Activated CD4-positive, alpha-beta T cell treated with anti-CD3 and anti-CD28 coated beads, Interleukin-2, amount 10 ng/mL, durations not matched to agents 7 days and 5 days (primary cell): ENCODE measurements at regions not wholly inside any gene's neighbourhood (a gene's known extent, or its start where the extent isn't known, plus 50 kb on each side); places are given as distances from the start of the nearest gene placed in this dataset.
A peak's percentile ranks its signal among the peaks of the same experiment; 100 is the strongest.

ENCODE experiments used
- CTCF ChIA-PET: fragments of 350-600 bp; sonication (Branson Sonifier 250); formaldehyde crosslinking; loops from one replicate; lab custom pipeline; 2021; ENCODE audit warnings: antibody characterized with exemption; lab: Charles Lee
- POLR2A ChIA-PET: fragments of 350-600 bp; sonication (Branson Sonifier 250); formaldehyde crosslinking; loops from one replicate; lab custom pipeline; 2021; ENCODE audit warnings: antibody characterized with exemption; lab: Charles Lee
- DNase-seq: peaks from one replicate; pipeline ENCODE4 v3.0.0-alpha.2; 2020
- H3K27ac Mint-ChIP-seq: one replicate; pipeline ENCODE4 v1.8.0; 2021; ENCODE audit warnings: mild to moderate bottlenecking, moderate library complexity, mixed read lengths
- H3K27me3 Mint-ChIP-seq: one replicate; pipeline ENCODE4 v1.8.0; 2021; ENCODE audit warnings: mixed read lengths
- H3K36me3 Mint-ChIP-seq: one replicate; pipeline ENCODE4 v1.8.0; 2021; ENCODE audit warnings: low read depth, mixed read lengths
- H3K4me1 Mint-ChIP-seq: one replicate; pipeline ENCODE4 v1.8.0; 2021; ENCODE audit warnings: mixed read lengths
- H3K4me3 Mint-ChIP-seq: one replicate; pipeline ENCODE4 v1.8.0; 2021; ENCODE audit warnings: mild to moderate bottlenecking, moderate library complexity, mixed read lengths
- H3K9me3 Mint-ChIP-seq: one replicate; pipeline ENCODE4 v1.8.0; 2021; ENCODE audit warnings: mixed read lengths

GRCh38 chr10:129029051-129029450, 438.0 kb upstream of the MGMT start:
- no peaks in the 10 kb centered on the region for H3K36me3 Mint-ChIP-seq
- H3K4me1 Mint-ChIP-seq, result peaks cover 20% of the 10 kb centered on the region
- no peaks in the 10 kb centered on the region for H3K9me3 Mint-ChIP-seq
- no peak overlapping the region for H3K27ac Mint-ChIP-seq
- CTCF ChIA-PET, result no interaction called here
- H3K4me3 Mint-ChIP-seq, result no peak overlapping the region
- peaks cover 31% of the 10 kb centered on the region for H3K27me3 Mint-ChIP-seq
- POLR2A ChIA-PET, result no interaction called here
- DNase-seq, result no peak

GRCh38 chr10:129029851-129030602, 437.0 kb upstream of the MGMT start:
- Mint-ChIP-seq H3K27ac (no peak overlapping the region), H3K9me3 (no peaks in the 10 kb centered on the region), H3K27me3 (peaks cover 37% of the 10 kb centered on the region), H3K4me3 (no peak overlapping the region), H3K36me3 (no peaks in the 10 kb centered on the region), H3K4me1 (peaks cover 29% of the 10 kb centered on the region)
- ChIA-PET CTCF (no interaction called here), POLR2A (no interaction called here)
- DNase-seq, result no peak

GRCh38 chr10:129030603-129030895, 436.5 kb upstream of the MGMT start:
- no peak for DNase-seq
- POLR2A ChIA-PET, result no interaction called here
- no peak overlapping the region for H3K4me3 Mint-ChIP-seq
- CTCF ChIA-PET, result no interaction called here
- no peaks in the 10 kb centered on the region for H3K9me3 Mint-ChIP-seq
- peaks cover 33% of the 10 kb centered on the region for H3K4me1 Mint-ChIP-seq
- H3K36me3 Mint-ChIP-seq, result no peaks in the 10 kb centered on the region
- peaks cover 37% of the 10 kb centered on the region for H3K27me3 Mint-ChIP-seq
- no peak overlapping the region for H3K27ac Mint-ChIP-seq

- no peaks in the 10 kb centered on the region for H3K9me3 Mint-ChIP-seq
- H3K27ac Mint-ChIP-seq, result no peak overlapping the region
- ChIA-PET POLR2A (no interaction called here), CTCF (no interaction called here)
- DNase-seq, result peak; percentile 63
- H3K36me3 Mint-ChIP-seq, result no peaks in the 10 kb centered on the region
- peaks cover 39% of the 10 kb centered on the region for H3K4me1 Mint-ChIP-seq
- no peak overlapping the region for H3K4me3 Mint-ChIP-seq
- H3K27me3 Mint-ChIP-seq, result peaks cover 37% of the 10 kb centered on the region
Observed at GRCh38 chr10:129030996-129031843, 435.8 kb upstream of the MGMT start.

- no peak overlapping the region for H3K27ac Mint-ChIP-seq
- H3K27me3 Mint-ChIP-seq, result peaks cover 37% of the 10 kb centered on the region
- H3K9me3 Mint-ChIP-seq, result no peaks in the 10 kb centered on the region
- no peak for DNase-seq
- H3K4me1 Mint-ChIP-seq, result peaks cover 44% of the 10 kb centered on the region
- CTCF ChIA-PET, result interaction anchor here (0.6 kb wide), 1 partner anchor 954 kb away, joined by 3 read pairs; no protein-coding TSS in a partner anchor
- POLR2A ChIA-PET, result no interaction called here
- H3K36me3 Mint-ChIP-seq, result no peaks in the 10 kb centered on the region
- no peak overlapping the region for H3K4me3 Mint-ChIP-seq
Observed at GRCh38 chr10:129031844-129032150, 435.2 kb upstream of the MGMT start.

- POLR2A ChIA-PET, result no interaction called here
- Mint-ChIP-seq H3K27me3 (peaks cover 36% of the 10 kb centered on the region), H3K9me3 (no peaks in the 10 kb centered on the region), H3K4me3 (no peak overlapping the region), H3K36me3 (no peaks in the 10 kb centered on the region), H3K27ac (peak overlapping the region; percentile 54), H3K4me1 (peaks cover 50% of the 10 kb centered on the region)
- CTCF ChIA-PET, result interaction anchor here (0.6 kb wide), 1 partner anchor 953 kb away, joined by 3 read pairs; no protein-coding TSS in a partner anchor
- DNase-seq, result no peak
Observed at GRCh38 chr10:129032372-129033313, 434.4 kb upstream of the MGMT start.

- H3K27ac Mint-ChIP-seq, result no peak overlapping the region
- H3K4me3 Mint-ChIP-seq, result no peak overlapping the region
- POLR2A ChIA-PET, result no interaction called here
- no peaks in the 10 kb centered on the region for H3K36me3 Mint-ChIP-seq
- no peaks in the 10 kb centered on the region for H3K9me3 Mint-ChIP-seq
- peaks cover 57% of the 10 kb centered on the region for H3K4me1 Mint-ChIP-seq
- DNase-seq, result no peak
- CTCF ChIA-PET, result no interaction called here
- peaks cover 37% of the 10 kb centered on the region for H3K27me3 Mint-ChIP-seq
Observed at GRCh38 chr10:129033340-129033739, 433.7 kb upstream of the MGMT start.

GRCh38 chr10:129033790-129034272, 433.2 kb upstream of the MGMT start:
- POLR2A ChIA-PET, result no interaction called here
- Mint-ChIP-seq H3K27ac (no peak overlapping the region), H3K27me3 (peaks cover 41% of the 10 kb centered on the region), H3K36me3 (no peaks in the 10 kb centered on the region), H3K4me1 (peaks cover 62% of the 10 kb centered on the region), H3K9me3 (no peaks in the 10 kb centered on the region), H3K4me3 (no peak overlapping the region)
- CTCF ChIA-PET, result interaction anchor here (0.7 to 1.6 kb wide), 2 partner anchors 9 to 331 kb away, joined by 3 to 5 read pairs; no protein-coding TSS in a partner anchor
- DNase-seq, result no peak

- ChIA-PET CTCF (interaction anchor here (1.0 to 1.6 kb wide), 2 partner anchors 8 to 10 kb away, joined by 4 to 5 read pairs; no protein-coding TSS in a partner anchor), POLR2A (interaction anchor here (0.5 kb wide), 1 partner anchor 41 kb away, joined by 3 read pairs; no protein-coding TSS in a partner anchor)
- H3K27ac Mint-ChIP-seq, result peak overlapping the region; percentile 95
- peaks cover 46% of the 10 kb centered on the region for H3K27me3 Mint-ChIP-seq
- peak; percentile 83 for DNase-seq
- H3K36me3 Mint-ChIP-seq, result no peaks in the 10 kb centered on the region
- peak overlapping the region; percentile 78 for H3K4me3 Mint-ChIP-seq
- no peaks in the 10 kb centered on the region for H3K9me3 Mint-ChIP-seq
- H3K4me1 Mint-ChIP-seq, result peaks cover 71% of the 10 kb centered on the region
Observed at GRCh38 chr10:129035052-129035827, 431.8 kb upstream of the MGMT start.

- Mint-ChIP-seq H3K27ac (no peak overlapping the region), H3K36me3 (no peaks in the 10 kb centered on the region), H3K9me3 (no peaks in the 10 kb centered on the region), H3K4me3 (no peak overlapping the region), H3K27me3 (peaks cover 43% of the 10 kb centered on the region), H3K4me1 (peaks cover 67% of the 10 kb centered on the region)
- DNase-seq, result no peak
- ChIA-PET CTCF (no interaction called here), POLR2A (no interaction called here)
Observed at GRCh38 chr10:129038522-129038921, 428.5 kb upstream of the MGMT start.

- peaks cover 35% of the 10 kb centered on the region for H3K27me3 Mint-ChIP-seq
- H3K4me3 Mint-ChIP-seq, result no peak overlapping the region
- CTCF ChIA-PET, result no interaction called here
- POLR2A ChIA-PET, result no interaction called here
- no peaks in the 10 kb centered on the region for H3K9me3 Mint-ChIP-seq
- no peak overlapping the region for H3K27ac Mint-ChIP-seq
- DNase-seq, result no peak
- H3K36me3 Mint-ChIP-seq, result no peaks in the 10 kb centered on the region
- peaks cover 57% of the 10 kb centered on the region for H3K4me1 Mint-ChIP-seq
Observed at GRCh38 chr10:129039406-129040370, 427.4 kb upstream of the MGMT start.
